ENCODE measurements at regions not wholly inside any gene's neighbourhood (a gene's known extent, or its start where the extent isn't known, plus 50 kb on each side); places are given as distances from the start of the nearest gene placed in this dataset.

GRCh38 chr3:166613365-166613764 is 766.7 kb downstream of the ZBBX start:
- TF ChIP-seq POLR2A (IDR thresholded peaks at IDR 0.05) (no peak), CTCF (IDR thresholded peaks at IDR 0.05 in 4 of 5, conservative IDR thresholded peaks at IDR 0.05 in 1 of 5) (no peak)

All from gastrocnemius medialis (tissue), 4 donors.